GM23248 (cell line): ENCODE measurements at regions not wholly inside any gene's neighbourhood (a gene's known extent, or its start where the extent isn't known, plus 50 kb on each side); places are given as distances from the start of the nearest gene placed in this dataset.

Experiments used
- DNase-seq: peaks from one replicate; pipeline ENCODE4 v3.0.0-alpha.2; 2015
- H2AFZ ChIP-seq: fragments of 200-600 bp; sonication (generic); 2 replicates; pipeline ENCODE4 v1.6.1; 2016; ENCODE audit warnings: antibody characterized with exemption
- H3F3A ChIP-seq: fragments of 200-600 bp; sonication (generic); 2 replicates; pipeline ENCODE4 v1.6.1; 2016; ENCODE audit warnings: mild to moderate bottlenecking, antibody characterized with exemption, mixed run types; ENCODE audit not compliant: insufficient read depth
- H3K27ac ChIP-seq: fragments of 200-600 bp; sonication (generic); 2 replicates; pipeline ENCODE4 v1.5.1; 2016; ENCODE audit warnings: mild to moderate bottlenecking
- H3K27me3 ChIP-seq: fragments of 200-600 bp; sonication (generic); replicated peaks from 2 replicates; pipeline ENCODE4 v1.6.1; 2016; ENCODE audit warnings: mild to moderate bottlenecking; ENCODE audit not compliant: insufficient read depth
- H3K36me3 ChIP-seq: fragments of 200-600 bp; sonication (generic); 2 replicates; pipeline ENCODE4 v1.6.1; 2016; ENCODE audit warnings: low read depth, mild to moderate bottlenecking
- H3K4me1 ChIP-seq: fragments of 200-600 bp; sonication (generic); 2 replicates; pipeline ENCODE4 v1.6.1; 2016; ENCODE audit warnings: mild to moderate bottlenecking; ENCODE audit not compliant: insufficient read depth
- H3K4me2 ChIP-seq: fragments of 200-600 bp; sonication (generic); one replicate; pipeline ENCODE4 v1.6.1; 2016; ENCODE audit warnings: mild to moderate bottlenecking; ENCODE audit not compliant: unreplicated experiment
- H3K4me3 ChIP-seq: fragments of 200-600 bp; sonication (generic); 2 replicates; pipeline ENCODE4 v1.5.1; 2016; ENCODE audit warnings: mild to moderate bottlenecking
- H3K79me2 ChIP-seq: fragments of 200-600 bp; sonication (generic); 2 replicates; pipeline ENCODE4 v1.6.1; 2016; ENCODE audit warnings: mild to moderate bottlenecking; ENCODE audit not compliant: insufficient read depth
- H3K9ac ChIP-seq: fragments of 200-600 bp; sonication (generic); 2 replicates; pipeline ENCODE4 v1.6.1; 2016; ENCODE audit warnings: mild to moderate bottlenecking
- H3K9me2 ChIP-seq: fragments of 200-600 bp; sonication (generic); 2 replicates; pipeline ENCODE4 v1.6.1; 2016; ENCODE audit warnings: mixed run types, mild to moderate bottlenecking, moderate library complexity; ENCODE audit not compliant: insufficient read depth
- H3K9me3 ChIP-seq: fragments of 200-600 bp; sonication (generic); one replicate; pipeline ENCODE4 v1.6.1; 2017; ENCODE audit warnings: low read depth
- H4K20me1 ChIP-seq: fragments of 200-600 bp; sonication (generic); 2 replicates; pipeline ENCODE4 v1.6.0; 2016; ENCODE audit not compliant: insufficient read depth
- EZH2 ChIP-seq: fragments of 200-600 bp; sonication (generic); IDR thresholded peaks from 2 replicates; pipeline ENCODE4 v1.6.1; 2018; ENCODE audit warnings: antibody characterized with exemption, mild to moderate bottlenecking; ENCODE audit not compliant: insufficient read depth, poor library complexity, severe bottlenecking
- EZH2phosphoT487 ChIP-seq: fragments of 200-600 bp; sonication (generic); IDR thresholded peaks from 2 replicates; pipeline ENCODE4 v1.6.1; 2018; ENCODE audit warnings: antibody characterized with exemption, moderate library complexity, mild to moderate bottlenecking, low read depth; ENCODE audit not compliant: insufficient read depth
- WGBS, 2 experiments: methylation state at CpG; one replicate each; pipeline ENCODE4 v1.1.6; 2015 to 2017; ENCODE audit warnings: low lambda C conversion rate in 2 of 2, low coverage in 1 of 2; ENCODE audit errors: missing lambda C conversion rate in 2 of 2; 5-methylcytosine and 5-hydroxymethylcytosine counted together
- in situ Hi-C: fragments of 300-500 bp; cut with MboI; formaldehyde crosslinking; loops from 2 replicates; pipeline ENCODE4 v1.15.0; 2020

- no peak overlapping the region for H3K9ac ChIP-seq
- no peaks in the 10 kb centered on the region; the same call in 1 of the 2 replicates for H3K27me3 ChIP-seq
- H3F3A ChIP-seq = no peaks in the 10 kb centered on the region
- H4K20me1 ChIP-seq = no peaks in the 10 kb centered on the region
- no peak overlapping the region for H3K4me3 ChIP-seq
- no peak for DNase-seq
- H3K4me1 ChIP-seq = no peaks in the 10 kb centered on the region
- no peak overlapping the region for H2AFZ ChIP-seq
- H3K4me2 ChIP-seq = no peak overlapping the region
- no peaks in the 10 kb centered on the region for H3K9me3 ChIP-seq
- H3K27ac ChIP-seq = no peak overlapping the region
- 63 to 67% methylated on average over 7 of the region's 7 CpGs for WGBS, 2 experiments
- in situ Hi-C loops = no loop called here
- no peaks in the 10 kb centered on the region for H3K79me2 ChIP-seq
- TF ChIP-seq EZH2phosphoT487 = no peak
- no peak for TF ChIP-seq EZH2
- no peaks in the 10 kb centered on the region for H3K9me2 ChIP-seq
- no peaks in the 10 kb centered on the region for H3K36me3 ChIP-seq
Observed at GRCh38 chr11:71101046-71101445, 151.3 kb downstream of the SHANK2 start.

DNA sequence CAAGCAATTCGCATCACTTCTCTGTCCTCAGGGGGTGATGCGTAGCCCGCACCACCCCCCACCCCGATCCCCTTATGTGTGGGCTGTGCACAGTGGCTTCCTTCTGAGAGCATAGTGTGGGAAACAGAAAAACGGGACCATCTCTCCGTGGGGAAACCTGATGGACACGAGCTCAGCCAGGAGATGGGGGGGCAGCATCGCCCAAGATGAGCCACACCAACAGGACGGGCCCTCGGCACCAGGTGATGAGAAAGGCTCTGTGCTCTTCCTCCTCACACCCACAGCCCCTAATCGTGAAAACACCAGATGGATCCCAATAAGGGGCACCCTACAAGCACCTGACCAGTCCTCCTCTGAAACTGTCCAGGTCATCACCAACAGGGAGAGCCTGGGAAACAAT, 153.6 kb downstream of the SHANK2 start:
- Histone ChIP-seq H3K4me2 (no peak overlapping the region), H3K36me3 (no peaks in the 10 kb centered on the region), H3K27ac (no peak overlapping the region), H3F3A (no peaks in the 10 kb centered on the region), H3K9me3 (no peaks in the 10 kb centered on the region), H3K79me2 (no peaks in the 10 kb centered on the region), H3K4me1 (no peaks in the 10 kb centered on the region), H3K9ac (no peak overlapping the region), H4K20me1 (no peaks in the 10 kb centered on the region), H3K4me3 (no peak overlapping the region), H2AFZ (no peak overlapping the region), H3K27me3 (no peaks in the 10 kb centered on the region; the same call in 1 of the 2 replicates), H3K9me2 (no peaks in the 10 kb centered on the region)
- no peak for DNase-seq
- in situ Hi-C loops = no loop called here
- WGBS, 2 experiments = 33 to 49% methylated on average over 10 to 11 of the region's 11 CpGs
- no peak for TF ChIP-seq EZH2phosphoT487
- TF ChIP-seq EZH2 = no peak

DNA sequence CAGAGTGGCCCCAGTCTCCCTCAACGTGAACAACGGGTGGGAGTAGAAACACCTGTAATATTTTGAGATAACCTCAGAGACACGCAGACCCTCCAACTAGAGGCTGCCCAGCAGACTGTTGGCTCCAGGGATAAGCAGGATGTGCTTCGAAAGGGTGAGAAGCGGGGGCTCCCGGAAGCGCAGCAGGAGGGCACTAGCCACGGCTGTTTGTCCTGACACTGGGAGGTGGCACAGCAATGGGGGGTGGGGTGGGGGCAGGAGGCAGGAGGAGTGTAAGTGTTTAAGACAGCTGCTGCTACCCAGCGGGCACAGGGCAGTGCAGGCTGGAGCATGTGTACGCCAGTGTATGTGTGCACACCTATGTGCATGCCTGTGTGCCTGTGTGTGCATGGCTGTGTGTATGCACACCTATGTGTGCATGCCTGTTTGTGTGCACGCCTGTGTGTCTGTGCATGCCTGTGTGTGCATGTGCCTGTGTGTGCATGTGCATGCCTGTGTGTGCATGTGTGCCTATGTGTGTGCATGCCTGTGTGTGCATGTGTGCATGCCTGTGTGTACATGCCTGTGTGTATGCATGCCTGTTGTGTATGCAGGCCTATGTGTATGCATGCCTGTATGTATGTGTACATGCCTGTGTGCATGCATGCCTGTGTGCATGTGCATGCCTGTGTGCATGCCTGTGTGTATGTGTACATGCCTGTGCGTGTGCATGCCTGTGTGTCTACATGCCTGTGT, 154.7 kb downstream of the SHANK2 start:
- H3K36me3 ChIP-seq = no peaks in the 10 kb centered on the region
- 45 to 53% methylated on average over 11 to 12 of the region's 12 CpGs for WGBS, 2 experiments
- no peaks in the 10 kb centered on the region for H4K20me1 ChIP-seq
- no peaks in the 10 kb centered on the region for H3K4me1 ChIP-seq
- TF ChIP-seq EZH2 (no peak), EZH2phosphoT487 (no peak)
- H3F3A ChIP-seq = no peaks in the 10 kb centered on the region
- H3K9ac ChIP-seq = no peak overlapping the region
- no peak overlapping the region for H3K4me3 ChIP-seq
- H3K9me2 ChIP-seq = no peaks in the 10 kb centered on the region
- no peak overlapping the region for H3K27ac ChIP-seq
- H3K9me3 ChIP-seq = no peaks in the 10 kb centered on the region
- H2AFZ ChIP-seq = no peak overlapping the region
- H3K4me2 ChIP-seq = no peak overlapping the region
- no peaks in the 10 kb centered on the region; the same call in 1 of the 2 replicates for H3K27me3 ChIP-seq
- in situ Hi-C loops = no loop called here
- no peak for DNase-seq
- H3K79me2 ChIP-seq = no peaks in the 10 kb centered on the region

GRCh38 chr11:71096751-71097388, 155.5 kb downstream of the SHANK2 start:
- no peak overlapping the region for H3K9ac ChIP-seq
- H3K4me3 ChIP-seq = no peak overlapping the region
- TF ChIP-seq EZH2phosphoT487 (no peak), EZH2 (no peak)
- no peaks in the 10 kb centered on the region for H3F3A ChIP-seq
- H3K27ac ChIP-seq = no peak overlapping the region
- WGBS, 2 experiments = 29 to 39% methylated on average over 10 of the region's 10 CpGs
- no peaks in the 10 kb centered on the region for H3K4me1 ChIP-seq
- DNase-seq = no peak
- no peaks in the 10 kb centered on the region for H3K79me2 ChIP-seq
- H3K4me2 ChIP-seq = no peak overlapping the region
- in situ Hi-C loops = no loop called here
- H3K27me3 ChIP-seq = no peaks in the 10 kb centered on the region; the same call in 1 of the 2 replicates
- H3K36me3 ChIP-seq = no peaks in the 10 kb centered on the region
- no peak overlapping the region for H2AFZ ChIP-seq
- no peaks in the 10 kb centered on the region for H3K9me2 ChIP-seq
- H3K9me3 ChIP-seq = no peaks in the 10 kb centered on the region
- H4K20me1 ChIP-seq = no peaks in the 10 kb centered on the region
